Pancreas (tissue), 10 donors: ENCODE measurements at regions not wholly inside any gene's neighbourhood (a gene's known extent, or its start where the extent isn't known, plus 50 kb on each side); places are given as distances from the start of the nearest gene placed in this dataset.

ENCODE experiments used
- ATAC-seq, 4 donors: fragments of 200-7000 bp; cut with Tn5 transposase; one replicate each; pipeline versions ENCODE4 v1.8.0 to v1.9.1; 2020; ENCODE audit warnings: mild to moderate bottlenecking in 4 of 4, moderate library complexity in 4 of 4
- DNase-seq, 6 donors: peaks; one replicate each; pipeline ENCODE4 v3.0.0-alpha.2; 2020
- FAIRE-seq: peaks from 2 replicates; lab custom pipeline; 2012; peaks lifted over from hg19 to GRCh38; lab: Jason Lieb, UNC
- H3K27ac ChIP-seq, 4 donors: fragments of 200-600 bp; sonication (generic); 1 replicate in 3 of 4; 2 replicates in 1 of 4; pipeline versions ENCODE4 v1.5.0 to v1.8.0; 2020
- H3K27me3 ChIP-seq, 4 donors: fragments of 200-600 bp; one replicate each; pipeline ENCODE4 v1.8.0; 2021
- H3K36me3 ChIP-seq, 3 donors: fragments of 200-600 bp; sonication (generic) in 1 of 3; one replicate each; pipeline versions ENCODE4 v1.5.0 to v1.8.0; 2020 to 2021
- H3K4me1 ChIP-seq, 3 donors: fragments of 200-600 bp; one replicate each; pipeline ENCODE4 v1.8.0; 2021
- H3K4me3 ChIP-seq, 4 donors: fragments of 200-600 bp; sonication (generic) in 2 of 4; one replicate each; pipeline versions ENCODE4 v1.5.0 to v1.8.0; 2020 to 2021
- H3K9me3 ChIP-seq, 4 donors: fragments of 200-600 bp; one replicate each; pipeline ENCODE4 v1.8.0; 2021
- CTCF ChIP-seq, 4 donors: fragments of 200-600 bp; sonication (generic) in 3 of 4; IDR thresholded peaks; one replicate each; pipeline versions ENCODE4 v1.5.0 to v1.8.0; 2021; ENCODE audit warnings: antibody characterized with exemption in 4 of 4
- WGBS, 2 donors: extraction: QIAGEN DNeasy Blood & Tissue Kit; methylation state at CpG; one replicate each; pipeline ENCODE4 v1.1.7; 2013; 5-methylcytosine and 5-hydroxymethylcytosine counted together
- intact Hi-C, 3 donors: fragments of 100-400 bp; cut with DNase I; formaldehyde crosslinking; loops; one replicate each; pipeline versions ENCODE4 v1.11.1 to v1.14.2; 2022
- donor health status: healthy with polysubstance abuse.
- donor health status: DM: no; HTN: no; CAD: no; lungs with moderate emphysema.
- donor health status: DM: no; HTN: no; CAD: no.
- donor health status: control.
- donor health status: control.
- donor health status: Bipolar disorder and iron deficiency.
- donor health status: DM: yes; HTN: yes; CAD: no.
- donor health status: DM: no; HTN: no; CAD: no.
- donor health status: DM: no; HTN: no; CAD: no.
- donor health status: DM: yes; HTN: yes; CAD: no.

- TF ChIP-seq CTCF (IDR thresholded peaks at IDR 0.05), result no peak
- DNase-seq (no peak), ATAC-seq (no peak), FAIRE-seq (no peak)
- 90 to 94% methylated on average over 22 of the region's 22 CpGs for WGBS, 2 donors
- Histone ChIP-seq H3K4me3 (no peak overlapping the region), H3K9me3 (no peaks in the 10 kb centered on the region), H3K27me3 (no peaks in the 10 kb centered on the region), H3K36me3 (no peaks in the 10 kb centered on the region), H3K27ac (no peak overlapping the region), H3K4me1 (no peaks in the 10 kb centered on the region)
- intact Hi-C loops, result no loop called here
Measured at GRCh38 chr6:168990019-168990751, 263.5 kb downstream of the THBS2 start.

DNA sequence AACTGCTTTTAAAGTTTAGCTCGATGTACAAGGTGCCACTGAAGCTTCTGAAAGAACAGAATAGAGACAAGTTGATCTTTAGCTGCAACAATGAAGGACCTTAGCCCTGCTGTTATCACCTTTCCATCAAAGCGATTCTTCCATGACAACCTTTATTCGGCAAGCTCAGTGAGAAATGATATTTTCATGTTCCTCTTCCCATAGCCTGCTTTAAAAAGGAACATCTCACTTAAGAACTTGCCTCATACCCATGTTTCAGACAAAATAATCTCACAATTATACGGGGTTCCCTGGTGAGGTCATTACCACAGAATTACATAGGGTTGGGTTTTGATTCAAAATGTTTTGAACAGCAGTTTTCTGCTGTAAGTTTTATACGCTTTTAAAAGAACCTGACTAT, 264.2 kb downstream of the THBS2 start:
- Histone ChIP-seq H3K27me3 (no peaks in the 10 kb centered on the region), H3K36me3 (no peaks in the 10 kb centered on the region), H3K4me1 (no peaks in the 10 kb centered on the region), H3K4me3 (no peak overlapping the region), H3K27ac (no peak overlapping the region), H3K9me3 (no peaks in the 10 kb centered on the region)
- WGBS, 2 donors, result 69 to 82% methylated on average over 5 of the region's 5 CpGs
- TF ChIP-seq CTCF (IDR thresholded peaks at IDR 0.05), result no peak
- DNase-seq, result no peak
- FAIRE-seq, result no peak
- no peak for ATAC-seq
- intact Hi-C loops, result no loop called here

- Histone ChIP-seq H3K36me3 (no peaks in the 10 kb centered on the region), H3K4me3 (no peak overlapping the region), H3K4me1 (no peaks in the 10 kb centered on the region), H3K27ac (no peak overlapping the region), H3K27me3 (no peaks in the 10 kb centered on the region), H3K9me3 (no peaks in the 10 kb centered on the region)
- FAIRE-seq (no peak), ATAC-seq (no peak), DNase-seq (no peak)
- 56 to 61% methylated on average over 2 of the region's 2 CpGs for WGBS, 2 donors
- TF ChIP-seq CTCF (IDR thresholded peaks at IDR 0.05), result no peak
- intact Hi-C loops, result no loop called here
Measured at GRCh38 chr6:168988801-168989200, 264.8 kb downstream of the THBS2 start.

- H3K4me3 ChIP-seq, result no peak overlapping the region
- FAIRE-seq (no peak), ATAC-seq (no peak), DNase-seq (no peak)
- no peaks in the 10 kb centered on the region for H3K36me3 ChIP-seq
- no peaks in the 10 kb centered on the region for H3K4me1 ChIP-seq
- H3K9me3 ChIP-seq, result no peaks in the 10 kb centered on the region
- intact Hi-C loops, result no loop called here
- no peak for TF ChIP-seq CTCF (IDR thresholded peaks at IDR 0.05)
- H3K27me3 ChIP-seq, result no peaks in the 10 kb centered on the region
- WGBS, 2 donors, result 76 to 85% methylated on average over 6 of the region's 6 CpGs
- H3K27ac ChIP-seq, result no peak overlapping the region
Measured at GRCh38 chr6:168988280-168988679, 265.4 kb downstream of the THBS2 start.

DNA sequence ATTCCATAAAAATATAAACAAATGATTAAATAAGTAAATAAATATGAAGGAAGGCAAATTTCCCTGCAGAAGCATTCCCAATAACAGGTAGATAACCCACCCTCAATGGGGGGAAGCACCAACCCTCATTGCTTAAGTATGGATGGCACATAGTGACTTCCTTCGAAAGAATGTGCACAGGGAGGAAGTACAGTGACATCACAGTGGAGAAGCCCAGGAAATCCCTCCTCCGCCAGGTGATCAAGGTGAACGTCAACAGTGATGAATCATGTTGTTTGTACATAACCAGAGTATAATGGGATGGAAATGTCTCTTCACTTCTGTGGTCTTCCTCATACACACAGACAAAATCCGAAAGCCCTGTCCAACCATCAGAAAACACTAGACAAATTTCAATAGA, 267.9 kb downstream of the THBS2 start:
- no peak for TF ChIP-seq CTCF (IDR thresholded peaks at IDR 0.05)
- WGBS, 2 donors, result 62 to 79% methylated on average over 4 of the region's 4 CpGs
- intact Hi-C loops, result no loop called here
- Histone ChIP-seq H3K36me3 (no peaks in the 10 kb centered on the region), H3K27ac (no peak overlapping the region), H3K9me3 (no peaks in the 10 kb centered on the region), H3K4me3 (no peak overlapping the region), H3K27me3 (no peaks in the 10 kb centered on the region), H3K4me1 (no peaks in the 10 kb centered on the region)
- DNase-seq, result no peak
- no peak for ATAC-seq
- FAIRE-seq, result no peak
